Frontal cortex (tissue), 3 donors: ENCODE measurements at regions not wholly inside any gene's neighbourhood (a gene's known extent, or its start where the extent isn't known, plus 50 kb on each side); places are given as distances from the start of the nearest gene placed in this dataset.
"Not testable (repeated sequence)": the region's sequence is repeated elsewhere in the genome, so short reads cannot be mapped to it uniquely, and the experiment has no call there.

Experiments
- DNase-seq, 2 donors: peaks; one replicate each; pipeline ENCODE4 v3.0.0; 2012; ENCODE audit warnings: low spot score in 2 of 2
- FAIRE-seq: peaks from 2 replicates; lab custom pipeline; 2012; peaks lifted over from hg19 to GRCh38; lab: Jason Lieb, UNC
- donor health status: control.
- donor health status: control.
- donor health status: control.

GRCh38 chr13:50721672-50721992 lies 121.9 kb downstream of the DLEU7 start:
- FAIRE-seq, result no peak
- DNase-seq, result no peak

GRCh38 chr13:50722440-50723125 lies 120.9 kb downstream of the DLEU7 start:
- FAIRE-seq (no peak), DNase-seq (no peak)

GRCh38 chr13:50724438-50724837 lies 119.1 kb downstream of the DLEU7 start:
- DNase-seq (no peak), FAIRE-seq (no peak)

GRCh38 chr13:50724913-50725312 lies 118.6 kb downstream of the DLEU7 start:
- DNase-seq (no peak), FAIRE-seq (no peak)

GRCh38 chr13:50726164-50726563 lies 117.3 kb downstream of the DLEU7 start:
- FAIRE-seq (no peak), DNase-seq (no peak)

GRCh38 chr13:50729177-50729576 lies 114.3 kb downstream of the DLEU7 start:
- DNase-seq, result no peak
- no peak for FAIRE-seq

- DNase-seq, result no peak
- no peak for FAIRE-seq
These were observed 112.8 kb downstream of the DLEU7 start for GRCh38 chr13:50730496-50731351.

- no peak for DNase-seq
- FAIRE-seq, result no peak
These were observed 112.1 kb downstream of the DLEU7 start for GRCh38 chr13:50731400-50731799.

- DNase-seq (no peak), FAIRE-seq (no peak)
These were observed 110.8 kb downstream of the DLEU7 start for GRCh38 chr13:50732712-50733111.

GRCh38 chr13:50733392-50733791 lies 110.1 kb downstream of the DLEU7 start:
- no peak for DNase-seq
- no peak for FAIRE-seq

- no peak for DNase-seq
- no peak for FAIRE-seq
These were observed 108.4 kb downstream of the DLEU7 start for GRCh38 chr13:50735071-50735470.

- DNase-seq (no peak), FAIRE-seq (no peak)
These were observed 103.3 kb downstream of the DLEU7 start for GRCh38 chr13:50740052-50740741.

GRCh38 chr13:50742353-50742752 lies 101.1 kb downstream of the DLEU7 start:
- FAIRE-seq (no peak), DNase-seq (no peak)

- FAIRE-seq (no peak), DNase-seq (no peak)
These were observed 100.5 kb downstream of the DLEU7 start for GRCh38 chr13:50742968-50743367.

GRCh38 chr13:50744116-50744660 lies 99.3 kb downstream of the DLEU7 start:
- DNase-seq (no peak), FAIRE-seq (no peak)

- no peak for DNase-seq
These were observed 97.9 kb downstream of the DLEU7 start for GRCh38 chr13:50745542-50746115.

GRCh38 chr13:50747737-50748350 lies 95.6 kb downstream of the DLEU7 start:
- DNase-seq (no peak), FAIRE-seq (no peak)

More at GRCh38 chr13:50745542-50746115, 97.9 kb downstream of the DLEU7 start:
- FAIRE-seq, result no peak

GRCh38 chr13:50753221-50753620 lies 90.3 kb downstream of the DLEU7 start:
- not testable (repeated sequence) for DNase-seq, FAIRE-seq

- not testable (repeated sequence) for FAIRE-seq, DNase-seq
These were observed 87.4 kb downstream of the DLEU7 start for GRCh38 chr13:50755862-50756685.
